Progenitor cell of endocrine pancreas (in vitro differentiated cells): ENCODE measurements at regions not wholly inside any gene's neighbourhood (a gene's known extent, or its start where the extent isn't known, plus 50 kb on each side); places are given as distances from the start of the nearest gene placed in this dataset.

ENCODE experiments used
- DNase-seq: peaks from one replicate; pipeline ENCODE4 v3.0.0; 2021; ENCODE audit warnings: low spot score; ENCODE audit not compliant: unreplicated experiment
- H3K27ac Mint-ChIP-seq: 2 replicates; pipeline ENCODE4 v1.8.0; 2021; ENCODE audit warnings: mild to moderate bottlenecking, moderate library complexity, mixed read lengths
- H3K27me3 Mint-ChIP-seq: 2 replicates; pipeline ENCODE4 v1.8.0; 2021; ENCODE audit warnings: mixed read lengths
- H3K36me3 Mint-ChIP-seq: 2 replicates; pipeline ENCODE4 v1.8.0; 2022; ENCODE audit warnings: mixed read lengths; ENCODE audit not compliant: insufficient read depth
- H3K4me1 Mint-ChIP-seq: 2 replicates; pipeline ENCODE4 v1.8.0; 2021; ENCODE audit warnings: low read depth, mixed read lengths
- H3K4me3 Mint-ChIP-seq: 2 replicates; pipeline ENCODE4 v1.8.0; 2021; ENCODE audit warnings: low read depth, mild to moderate bottlenecking, moderate library complexity, mixed read lengths
- H3K9me3 Mint-ChIP-seq: 2 replicates; pipeline ENCODE4 v1.8.0; 2021; ENCODE audit warnings: low read depth, mixed read lengths
- TF ChIP-seq, protein P1 (sequence below): fragments of 200-600 bp; sonication (generic); IDR thresholded peaks from one replicate; pipeline ENCODE4 v1.5.0; 2021; ENCODE audit warnings: antibody characterized with exemption, mild to moderate bottlenecking; ENCODE audit not compliant: unreplicated experiment

DNA sequence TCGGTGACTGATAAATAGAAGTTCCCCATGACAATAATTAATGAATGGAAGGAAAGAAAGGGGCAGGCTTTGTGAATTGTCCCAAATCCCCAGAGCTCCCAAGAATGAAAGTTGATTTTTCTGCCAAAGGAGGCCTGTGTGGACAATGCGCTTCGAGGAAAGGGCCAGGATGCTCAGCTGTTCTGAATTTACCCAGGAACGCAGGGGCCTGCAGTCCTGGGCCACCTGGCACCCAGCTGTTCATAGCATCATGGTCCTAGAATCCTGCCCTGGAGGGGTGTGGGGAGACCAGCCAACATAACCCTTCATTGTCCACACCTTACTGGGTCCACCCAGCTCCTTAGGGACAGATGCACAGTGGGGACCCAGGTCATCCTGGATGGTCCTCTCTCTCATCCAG is 587.5 kb downstream of the BCL11B start:
- H3K4me1 Mint-ChIP-seq, result no peaks in the 10 kb centered on the region
- H3K36me3 Mint-ChIP-seq, result no peaks in the 10 kb centered on the region
- no peak for DNase-seq
- no peak overlapping the region for H3K27ac Mint-ChIP-seq
- TF ChIP-seq, protein P1, sequence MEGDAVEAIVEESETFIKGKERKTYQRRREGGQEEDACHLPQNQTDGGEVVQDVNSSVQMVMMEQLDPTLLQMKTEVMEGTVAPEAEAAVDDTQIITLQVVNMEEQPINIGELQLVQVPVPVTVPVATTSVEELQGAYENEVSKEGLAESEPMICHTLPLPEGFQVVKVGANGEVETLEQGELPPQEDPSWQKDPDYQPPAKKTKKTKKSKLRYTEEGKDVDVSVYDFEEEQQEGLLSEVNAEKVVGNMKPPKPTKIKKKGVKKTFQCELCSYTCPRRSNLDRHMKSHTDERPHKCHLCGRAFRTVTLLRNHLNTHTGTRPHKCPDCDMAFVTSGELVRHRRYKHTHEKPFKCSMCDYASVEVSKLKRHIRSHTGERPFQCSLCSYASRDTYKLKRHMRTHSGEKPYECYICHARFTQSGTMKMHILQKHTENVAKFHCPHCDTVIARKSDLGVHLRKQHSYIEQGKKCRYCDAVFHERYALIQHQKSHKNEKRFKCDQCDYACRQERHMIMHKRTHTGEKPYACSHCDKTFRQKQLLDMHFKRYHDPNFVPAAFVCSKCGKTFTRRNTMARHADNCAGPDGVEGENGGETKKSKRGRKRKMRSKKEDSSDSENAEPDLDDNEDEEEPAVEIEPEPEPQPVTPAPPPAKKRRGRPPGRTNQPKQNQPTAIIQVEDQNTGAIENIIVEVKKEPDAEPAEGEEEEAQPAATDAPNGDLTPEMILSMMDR, result no peak
- no peaks in the 10 kb centered on the region for H3K9me3 Mint-ChIP-seq
- peaks cover 66% of the 10 kb centered on the region for H3K27me3 Mint-ChIP-seq
- H3K4me3 Mint-ChIP-seq, result no peak overlapping the region

DNA sequence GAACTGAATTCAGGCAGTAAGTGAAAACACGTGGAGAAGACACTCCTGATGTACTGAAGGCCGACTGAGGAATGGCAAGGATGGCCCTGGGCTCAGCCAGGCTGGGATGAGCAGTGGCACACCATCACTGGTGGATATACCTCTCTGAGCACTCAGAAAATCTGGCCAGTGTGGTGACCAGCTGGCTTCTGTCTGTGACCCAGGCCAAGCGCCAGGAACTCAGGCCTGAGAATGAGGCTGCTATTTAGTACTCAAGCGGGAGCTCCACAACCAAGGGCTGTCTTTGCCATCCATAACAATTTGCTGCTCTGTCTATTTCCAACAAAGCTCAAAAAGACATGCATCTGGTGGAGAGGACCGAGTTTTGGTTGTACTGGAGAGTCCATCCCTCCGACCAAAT is 586.3 kb downstream of the BCL11B start:
- no peaks in the 10 kb centered on the region for H3K4me1 Mint-ChIP-seq
- no peak overlapping the region for H3K4me3 Mint-ChIP-seq
- no peaks in the 10 kb centered on the region for H3K36me3 Mint-ChIP-seq
- no peak overlapping the region for H3K27ac Mint-ChIP-seq
- no peaks in the 10 kb centered on the region for H3K9me3 Mint-ChIP-seq
- peaks cover 67% of the 10 kb centered on the region for H3K27me3 Mint-ChIP-seq
- DNase-seq, result no peak
- TF ChIP-seq, protein P1, result no peak

DNA sequence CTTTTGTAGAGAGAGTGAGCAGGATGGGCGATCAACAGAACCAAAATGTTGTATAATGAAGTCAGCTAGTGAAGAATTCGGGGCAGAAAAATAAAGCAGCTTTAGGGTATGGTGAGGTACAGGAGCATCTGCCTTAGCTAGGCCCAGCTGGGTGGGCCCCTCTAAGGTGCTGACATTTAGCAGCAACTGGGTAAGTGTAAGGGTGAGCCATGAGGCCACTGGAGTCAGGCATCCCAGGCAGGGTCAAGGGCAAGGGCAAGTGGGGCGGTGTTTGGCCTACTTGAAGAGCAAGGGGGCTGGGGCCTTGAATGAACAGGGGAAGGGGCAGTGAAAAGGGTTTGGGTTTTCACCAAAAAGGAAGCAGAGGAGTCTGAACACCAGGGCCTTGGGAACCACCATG is 583.6 kb downstream of the BCL11B start:
- no peak for DNase-seq
- Mint-ChIP-seq H3K27me3 (peaks cover 55% of the 10 kb centered on the region), H3K36me3 (no peaks in the 10 kb centered on the region), H3K4me3 (no peak overlapping the region), H3K27ac (no peak overlapping the region), H3K9me3 (no peaks in the 10 kb centered on the region), H3K4me1 (no peaks in the 10 kb centered on the region)
- TF ChIP-seq, protein P1, result no peak

DNA sequence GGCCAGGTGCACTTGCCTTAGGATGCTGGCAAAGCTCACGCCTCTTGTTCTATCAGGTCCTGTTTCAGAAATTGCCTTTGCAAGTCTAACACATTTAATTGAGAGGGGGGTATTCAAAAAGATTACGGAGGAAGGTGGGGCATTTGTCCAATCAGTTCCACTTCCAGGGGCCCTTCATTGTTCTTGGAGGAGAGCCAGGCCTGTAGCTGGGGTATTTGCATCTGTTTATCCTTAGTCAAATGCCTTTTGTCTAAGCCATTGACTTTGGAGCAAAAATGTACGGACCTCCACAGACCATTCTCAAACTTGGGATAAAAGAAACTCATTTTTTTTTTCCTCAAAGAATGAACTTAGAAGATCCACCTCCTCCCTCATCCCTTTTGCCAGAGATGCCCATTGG is 582.0 kb downstream of the BCL11B start:
- Mint-ChIP-seq H3K4me1 (no peaks in the 10 kb centered on the region), H3K27me3 (peaks cover 48% of the 10 kb centered on the region), H3K9me3 (no peaks in the 10 kb centered on the region), H3K36me3 (no peaks in the 10 kb centered on the region), H3K27ac (no peak overlapping the region), H3K4me3 (no peak overlapping the region)
- TF ChIP-seq, protein P1, result no peak
- no peak for DNase-seq

DNA sequence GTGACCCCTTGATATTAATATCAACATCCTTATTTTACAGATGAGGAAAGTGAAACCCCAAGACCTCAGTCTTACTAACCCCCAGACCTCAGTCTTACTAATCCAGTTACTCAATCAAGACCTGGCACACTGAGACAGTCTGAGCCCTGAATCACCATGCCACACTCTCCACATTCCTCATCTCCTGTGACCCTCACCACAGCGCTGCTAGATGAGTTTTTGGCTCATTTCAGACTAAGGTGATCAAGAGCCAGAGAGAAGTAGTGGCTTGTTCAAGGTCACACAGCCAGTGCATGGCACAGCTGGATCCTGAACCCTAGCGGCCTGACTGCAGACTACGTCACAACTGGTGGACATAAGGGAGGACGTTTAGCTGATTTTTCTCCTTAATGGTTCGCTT is 579.2 kb downstream of the BCL11B start:
- H3K4me1 Mint-ChIP-seq, result no peaks in the 10 kb centered on the region
- no peaks in the 10 kb centered on the region for H3K36me3 Mint-ChIP-seq
- TF ChIP-seq, protein P1, result no peak

More for the DNA sequence above, 579.2 kb downstream of the BCL11B start:
- Mint-ChIP-seq H3K4me3 (no peak overlapping the region), H3K27ac (no peak overlapping the region), H3K9me3 (no peaks in the 10 kb centered on the region), H3K27me3 (peaks cover 37% of the 10 kb centered on the region)
- DNase-seq, result no peak
